ENCODE measurements at regions not wholly inside any gene's neighbourhood (a gene's known extent, or its start where the extent isn't known, plus 50 kb on each side); places are given as distances from the start of the nearest gene placed in this dataset.

- H3K4me2 ChIP-seq (ENCODE audit: insufficient read depth in 1 of 2, low read depth in 2 of 2, low read length in 2 of 2) = no peak overlapping the region
- H3K9me3 ChIP-seq (ENCODE audit: insufficient read depth in 2 of 2, low read depth in 1 of 2, low read length in 1 of 2) = no peaks in the 10 kb centered on the region
- H2BK120ac ChIP-seq (replicated peaks; ENCODE audit: low read depth, low read length) = no peak overlapping the region
- no peaks in the 10 kb centered on the region for H3K27me3 ChIP-seq (replicated peaks in 1 of 4; ENCODE audit: control insufficient read depth in 3 of 4, extremely low read depth in 1 of 4, insufficient read depth in 3 of 4, low read length in 3 of 4)
- H2BK20ac ChIP-seq (ENCODE audit: low read length) = no peak overlapping the region
- DNase-seq (ENCODE audit: low read depth in 1 of 2, low spot score in 2 of 2) = no peak
- H3K79me1 ChIP-seq (ENCODE audit: low read depth, low read length) = no peaks in the 10 kb centered on the region
- no peak overlapping the region for H3K9ac ChIP-seq (replicated peaks in 1 of 4; ENCODE audit: extremely low read depth in 1 of 4, low read depth in 3 of 4, low read length in 3 of 4)
- peaks cover 0 to 4% (median 0%) of the 10 kb centered on the region in 4 experiments; a peak in 1 of 7 replicates for H3K4me1 ChIP-seq (replicated peaks in 1 of 4; ENCODE audit: control insufficient read depth in 3 of 4, insufficient read depth in 4 of 4, low read length in 3 of 4)
- H3K36me3 ChIP-seq (ENCODE audit: control insufficient read depth in 2 of 4, insufficient read depth in 4 of 4, low read length in 3 of 4) = no peaks in the 10 kb centered on the region
- no peaks in the 10 kb centered on the region for H3K23me2 ChIP-seq (ENCODE audit: low read depth, low read length)
- H3K79me2 ChIP-seq (ENCODE audit: control insufficient read depth in 1 of 2, insufficient read depth in 2 of 2, low read length in 2 of 2) = no peaks in the 10 kb centered on the region
- no peak overlapping the region for H3K27ac ChIP-seq (ENCODE audit: low read depth, low read length)
- no peak for FAIRE-seq
- ChIA-PET CTCF (ENCODE audit: partially characterized antibody) (interaction anchor here (0.9 to 3.4 kb wide), 4 partner anchors 9 to 57 kb away, joined by 3 to 30 read pairs (median 8); no protein-coding TSS in a partner anchor), POLR2A (ENCODE audit: partially characterized antibody) (no interaction called here)
- no peak overlapping the region for H3K56ac ChIP-seq (replicated peaks; ENCODE audit: insufficient read length, low read depth, low read length)
- no peak overlapping the region for H2AK5ac ChIP-seq (ENCODE audit: low read depth, low read length)
- no peak overlapping the region for H2BK15ac ChIP-seq (ENCODE audit: low read length)
- TF ChIP-seq RBBP5 (IDR thresholded peaks at IDR 0.05; ENCODE audit: borderline replicate concordance, low read depth, low read length) (no peak), TAF7 (optimal IDR thresholded peaks at IDR 0.05; ENCODE audit: borderline replicate concordance, low read depth, low read length) (no peak), SP2 (IDR thresholded peaks at IDR 0.05; ENCODE audit: low read length) (no peak), CTCF (IDR thresholded peaks at IDR 0.05; ENCODE audit: control extremely low read depth in 1 of 3, insufficient read depth in 1 of 3, low read depth in 1 of 3, low read length in 3 of 3) (no peak)
- H3K14ac ChIP-seq (ENCODE audit: insufficient read length) = no peak overlapping the region
- H3K23ac ChIP-seq (ENCODE audit: insufficient read length) = no peak overlapping the region
- no peak overlapping the region for H4K5ac ChIP-seq (ENCODE audit: insufficient read length, low read depth, low read length)
- H3K18ac ChIP-seq (ENCODE audit: extremely low read depth, low read length) = no peak overlapping the region
- no peak overlapping the region for H2BK5ac ChIP-seq (ENCODE audit: low read depth, low read length)
- no peak overlapping the region for H2BK12ac ChIP-seq (ENCODE audit: low read depth, low read length)
- H3K4ac ChIP-seq (replicated peaks; ENCODE audit: insufficient read length, low read depth, low read length) = no peak overlapping the region
- no peak overlapping the region for H2AFZ ChIP-seq (ENCODE audit: low read length)
- no peak overlapping the region for H4K91ac ChIP-seq (replicated peaks; ENCODE audit: insufficient read length, low read length)
- H3K4me3 ChIP-seq (ENCODE audit: extremely low read depth in 1 of 4, insufficient read depth in 2 of 4, low read depth in 3 of 4, low read length in 4 of 4) = no peak overlapping the region
- no peaks in the 10 kb centered on the region for H4K20me1 ChIP-seq (replicated peaks in 1 of 2; ENCODE audit: control insufficient read depth in 1 of 2, insufficient read depth in 2 of 2, low read length in 2 of 2)
- no peak overlapping the region for H4K8ac ChIP-seq (ENCODE audit: extremely low read depth, insufficient read depth, low read length)
Measured at GRCh38 chr1:101366513-101367215, 129.8 kb downstream of the S1PR1 start.
